Activated T-cell treated with anti-CD3 and anti-CD28 coated beads, Interleukin-2, amount 50 U/mL, for 72 hours (primary cell): ENCODE measurements at regions not wholly inside any gene's neighbourhood (a gene's known extent, or its start where the extent isn't known, plus 50 kb on each side); places are given as distances from the start of the nearest gene placed in this dataset.
"Not testable (repeated sequence)": the region's sequence is repeated elsewhere in the genome, so short reads cannot be mapped to it uniquely, and the experiment has no call there.

ENCODE experiments used
- ATAC-seq, 2 donors: fragments of 150-1000 bp; cut with Tn5 transposase; replicated peaks in 1 of 2; 2 replicates each; pipeline ENCODE4 v1.10.0; 2021; ENCODE audit warnings: moderate library complexity in 2 of 2, mild to moderate bottlenecking in 1 of 2
- DNase-seq, 2 donors: peaks; one replicate each; pipeline ENCODE4 v3.0.0; 2021 to 2022; ENCODE audit warnings: mixed read lengths in 1 of 2
- H3K27ac Mint-ChIP-seq: one replicate; pipeline ENCODE4 v1.8.0; 2022; ENCODE audit warnings: mild to moderate bottlenecking, moderate library complexity, mixed read lengths
- H3K27me3 Mint-ChIP-seq: one replicate; pipeline ENCODE4 v1.8.0; 2022; ENCODE audit warnings: low read depth, mixed read lengths
- H3K36me3 Mint-ChIP-seq, 2 donors: one replicate each; pipeline ENCODE4 v1.8.0; 2022; ENCODE audit warnings: mixed read lengths in 2 of 2, mild to moderate bottlenecking in 1 of 2; ENCODE audit not compliant: insufficient read depth in 2 of 2
- H3K4me1 Mint-ChIP-seq: one replicate; pipeline ENCODE4 v1.8.0; 2022; ENCODE audit warnings: low read depth, mixed read lengths
- H3K4me3 Mint-ChIP-seq, 2 donors: one replicate each; pipeline ENCODE4 v1.8.0; 2022; ENCODE audit warnings: mild to moderate bottlenecking in 2 of 2, mixed read lengths in 2 of 2, moderate library complexity in 2 of 2
- H3K9me3 Mint-ChIP-seq, 2 donors: one replicate each; pipeline ENCODE4 v1.8.0; 2022; ENCODE audit warnings: mixed read lengths in 2 of 2

- H3K27ac Mint-ChIP-seq, H3K4me3 Mint-ChIP-seq, H3K36me3 Mint-ChIP-seq, H3K27me3 Mint-ChIP-seq, DNase-seq: not testable (repeated sequence)
- peaks cover 17% of the 10 kb centered on the region for H3K4me1 Mint-ChIP-seq
- H3K9me3 Mint-ChIP-seq = peaks cover 0 to 11% of the 10 kb centered on the region in 2 donors
- peak; percentile 87 to 90 for ATAC-seq
Observed at GRCh38 chr1:83423382-83423781, 575.5 kb downstream of the TTLL7 start.

- H3K4me1 Mint-ChIP-seq = peaks cover 8% of the 10 kb centered on the region
- H3K9me3 Mint-ChIP-seq = peaks cover 0 to 6% of the 10 kb centered on the region in 2 donors
- ATAC-seq (no peak), DNase-seq (no peak)
- no peaks in the 10 kb centered on the region for H3K27me3 Mint-ChIP-seq
- H3K4me3 Mint-ChIP-seq = no peak overlapping the region
- peak overlapping the region; percentile 33 for H3K27ac Mint-ChIP-seq
- peaks cover 0 to 2% of the 10 kb centered on the region in 2 donors for H3K36me3 Mint-ChIP-seq
Observed at GRCh38 chr1:83418558-83418957, 580.4 kb downstream of the TTLL7 start.

GRCh38 chr1:83413839-83414107 lies 585.2 kb downstream of the TTLL7 start:
- H3K4me3 Mint-ChIP-seq, ATAC-seq, DNase-seq, H3K27ac Mint-ChIP-seq, H3K27me3 Mint-ChIP-seq, H3K9me3 Mint-ChIP-seq, H3K4me1 Mint-ChIP-seq, H3K36me3 Mint-ChIP-seq: not testable (repeated sequence)

GRCh38 chr1:83410746-83411413 lies 588.1 kb downstream of the TTLL7 start:
- not testable (repeated sequence) for H3K27me3 Mint-ChIP-seq, H3K9me3 Mint-ChIP-seq, DNase-seq, H3K27ac Mint-ChIP-seq, H3K4me3 Mint-ChIP-seq, H3K4me1 Mint-ChIP-seq, H3K36me3 Mint-ChIP-seq, ATAC-seq

- DNase-seq, H3K27ac Mint-ChIP-seq, H3K36me3 Mint-ChIP-seq, H3K4me1 Mint-ChIP-seq, H3K27me3 Mint-ChIP-seq, H3K4me3 Mint-ChIP-seq, H3K9me3 Mint-ChIP-seq: not testable (repeated sequence)
- ATAC-seq = peak in 1 of 2 donors; percentile 39
Observed at GRCh38 chr1:83406693-83407371, 592.1 kb downstream of the TTLL7 start.

GRCh38 chr1:83405789-83406188 lies 593.1 kb downstream of the TTLL7 start:
- H3K4me1 Mint-ChIP-seq, H3K27ac Mint-ChIP-seq, H3K36me3 Mint-ChIP-seq, ATAC-seq, H3K27me3 Mint-ChIP-seq, DNase-seq, H3K4me3 Mint-ChIP-seq, H3K9me3 Mint-ChIP-seq: not testable (repeated sequence)

- peaks cover 15% of the 10 kb centered on the region for H3K4me1 Mint-ChIP-seq
- H3K27ac Mint-ChIP-seq, H3K9me3 Mint-ChIP-seq, H3K27me3 Mint-ChIP-seq, DNase-seq, H3K4me3 Mint-ChIP-seq, H3K36me3 Mint-ChIP-seq, ATAC-seq: not testable (repeated sequence)
Observed at GRCh38 chr1:83403500-83403899, 595.4 kb downstream of the TTLL7 start.

- DNase-seq, H3K4me3 Mint-ChIP-seq, H3K27me3 Mint-ChIP-seq, H3K27ac Mint-ChIP-seq, H3K9me3 Mint-ChIP-seq, H3K36me3 Mint-ChIP-seq, ATAC-seq: not testable (repeated sequence)
- peaks cover 15% of the 10 kb centered on the region for H3K4me1 Mint-ChIP-seq
Observed at GRCh38 chr1:83401146-83401545, 597.8 kb downstream of the TTLL7 start.

- H3K9me3 Mint-ChIP-seq, H3K4me1 Mint-ChIP-seq, H3K27ac Mint-ChIP-seq, ATAC-seq, H3K27me3 Mint-ChIP-seq, DNase-seq, H3K36me3 Mint-ChIP-seq, H3K4me3 Mint-ChIP-seq: not testable (repeated sequence)
Observed at GRCh38 chr1:83400173-83400572, 598.8 kb downstream of the TTLL7 start.

- H3K36me3 Mint-ChIP-seq, H3K4me3 Mint-ChIP-seq, H3K27me3 Mint-ChIP-seq, H3K4me1 Mint-ChIP-seq, H3K9me3 Mint-ChIP-seq, DNase-seq, H3K27ac Mint-ChIP-seq: not testable (repeated sequence)
- peak in 1 of 2 donors; percentile 41 for ATAC-seq
Observed at GRCh38 chr1:83398125-83398524, 600.8 kb downstream of the TTLL7 start.

GRCh38 chr1:83395130-83395529 lies 603.8 kb downstream of the TTLL7 start:
- H3K27ac Mint-ChIP-seq, H3K4me1 Mint-ChIP-seq, ATAC-seq, H3K4me3 Mint-ChIP-seq, H3K27me3 Mint-ChIP-seq, DNase-seq, H3K36me3 Mint-ChIP-seq, H3K9me3 Mint-ChIP-seq: not testable (repeated sequence)

- ATAC-seq, H3K27me3 Mint-ChIP-seq, H3K4me3 Mint-ChIP-seq, H3K4me1 Mint-ChIP-seq, DNase-seq, H3K27ac Mint-ChIP-seq, H3K36me3 Mint-ChIP-seq, H3K9me3 Mint-ChIP-seq: not testable (repeated sequence)
Observed at GRCh38 chr1:83386946-83387345, 612.0 kb downstream of the TTLL7 start.

GRCh38 chr1:83383107-83383506 lies 615.8 kb downstream of the TTLL7 start:
- H3K9me3 Mint-ChIP-seq, ATAC-seq, DNase-seq, H3K27ac Mint-ChIP-seq, H3K36me3 Mint-ChIP-seq, H3K4me1 Mint-ChIP-seq, H3K4me3 Mint-ChIP-seq, H3K27me3 Mint-ChIP-seq: not testable (repeated sequence)

GRCh38 chr1:83373018-83373417 lies 625.9 kb downstream of the TTLL7 start:
- H3K9me3 Mint-ChIP-seq, H3K36me3 Mint-ChIP-seq, H3K4me3 Mint-ChIP-seq, DNase-seq, ATAC-seq, H3K27ac Mint-ChIP-seq, H3K4me1 Mint-ChIP-seq, H3K27me3 Mint-ChIP-seq: not testable (repeated sequence)
